ENCODE measurements at regions not wholly inside any gene's neighbourhood (a gene's known extent, or its start where the extent isn't known, plus 50 kb on each side); places are given as distances from the start of the nearest gene placed in this dataset.

DNA sequence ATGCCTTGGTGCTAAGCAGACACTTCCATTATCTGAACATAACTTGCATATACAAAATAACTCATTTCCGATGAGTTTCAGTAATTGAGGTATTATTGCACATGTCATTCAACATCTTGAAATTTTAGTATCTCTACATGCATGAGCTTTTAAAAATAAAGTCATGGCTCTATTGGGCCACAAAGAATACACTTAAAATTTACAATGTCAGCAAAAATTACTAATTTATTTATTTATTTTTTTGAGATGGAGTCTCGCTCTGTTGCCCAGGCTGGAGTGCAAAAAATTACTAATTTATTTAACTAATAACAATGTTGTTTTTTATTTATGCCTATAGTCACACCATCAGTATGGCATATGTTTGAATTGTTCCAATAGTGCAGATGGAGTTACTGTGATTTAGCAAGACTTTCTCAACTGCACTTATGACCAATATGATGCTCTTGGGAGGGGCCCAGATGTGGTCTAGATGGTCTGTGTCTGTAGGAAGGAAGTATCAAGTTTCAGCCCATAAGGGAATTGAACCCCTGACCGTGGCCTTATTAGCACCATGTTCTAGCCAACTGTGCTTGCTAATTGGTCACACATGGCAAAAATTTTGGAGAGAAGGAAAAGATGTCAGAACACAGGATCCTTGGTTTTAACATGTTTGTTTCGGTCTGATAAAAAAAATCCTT is 370.7 kb upstream of the TSHZ2 start:
- no peak overlapping the region for H3K4me2 ChIP-seq

DNA sequence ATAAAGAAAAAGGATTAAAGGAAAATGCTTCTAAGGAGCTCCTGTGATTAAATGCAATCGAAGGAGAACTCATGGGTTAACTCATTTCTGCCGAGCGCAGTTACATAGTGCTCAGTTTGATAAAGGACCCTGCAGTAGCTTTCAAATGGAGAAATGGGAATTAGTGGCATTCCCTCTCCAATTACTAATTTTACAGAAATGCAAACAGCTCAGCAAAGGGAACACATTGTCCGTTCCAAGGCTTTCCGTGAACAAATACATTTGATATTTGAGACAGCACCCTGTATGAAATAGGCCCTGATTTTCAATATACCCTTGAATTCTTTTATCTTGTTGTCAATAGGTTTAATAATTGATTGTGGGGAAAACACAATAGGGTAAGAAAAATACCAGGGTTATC is 375.9 kb upstream of the TSHZ2 start:
- intact Hi-C loops (cut with micrococcal nuclease; ENCODE audit: unreplicated experiment), result no loop called here
- H3K79me2 ChIP-seq (ENCODE audit: low read depth), result no peaks in the 10 kb centered on the region
- BruUV-seq (replicated peaks), result no TSS peak
- ChIA-PET POLR2A (ENCODE audit: unreplicated experiment) (no interaction called here), CTCF (interaction anchor here (0.7 kb wide), 1 partner anchor 100 kb away, joined by 4 read pairs; no protein-coding TSS in a partner anchor)
- no peaks in the 10 kb centered on the region for H3K9me2 ChIP-seq (ENCODE audit: insufficient read depth)
- H3K4me1 ChIP-seq (replicated peaks; ENCODE audit: insufficient read depth), result no peaks in the 10 kb centered on the region
- no peak for DNase-seq
- no peaks in the 10 kb centered on the region for H4K20me1 ChIP-seq (ENCODE audit: insufficient read depth)
- H3K36me3 ChIP-seq (ENCODE audit: low read depth), result no peaks in the 10 kb centered on the region
- H3K4me2 ChIP-seq, result no peak overlapping the region
- no peaks in the 10 kb centered on the region for H3K9me3 ChIP-seq (ENCODE audit: insufficient read depth, low read depth)
- H3K27me3 ChIP-seq (ENCODE audit: insufficient read depth, low read depth), result 0 out of 2 replicates have a peak, but pooled peaks cover 3% of the 10 kb centered on the region
- TF ChIP-seq CTCF (conservative IDR thresholded peaks at IDR 0.05) (no peak), EZH2 (IDR thresholded peaks at IDR 0.05; ENCODE audit: low read depth) (no peak)
- H3F3A ChIP-seq (ENCODE audit: insufficient read depth, low read depth), result no peaks in the 10 kb centered on the region
- no peak overlapping the region for H2AFZ ChIP-seq
- H3K27ac ChIP-seq, result no peak overlapping the region
- no peak overlapping the region for H3K4me3 ChIP-seq

More for the DNA sequence above, 370.7 kb upstream of the TSHZ2 start:
- ChIA-PET CTCF (no interaction called here), POLR2A (ENCODE audit: unreplicated experiment) (no interaction called here)
- no peak for DNase-seq
- no peak for TF ChIP-seq EZH2 (IDR thresholded peaks at IDR 0.05; ENCODE audit: low read depth)
- no peak for TF ChIP-seq CTCF (conservative IDR thresholded peaks at IDR 0.05)
- peaks cover 18% of the 10 kb centered on the region for H3K27me3 ChIP-seq (ENCODE audit: insufficient read depth, low read depth)
- intact Hi-C loops (cut with micrococcal nuclease; ENCODE audit: unreplicated experiment), result no loop called here
- no peaks in the 10 kb centered on the region for H3K9me3 ChIP-seq (ENCODE audit: insufficient read depth, low read depth)
- H3F3A ChIP-seq (ENCODE audit: insufficient read depth, low read depth), result no peaks in the 10 kb centered on the region
- BruUV-seq (replicated peaks), result no TSS peak
- no peaks in the 10 kb centered on the region for H3K4me1 ChIP-seq (replicated peaks; ENCODE audit: insufficient read depth)
- no peak overlapping the region for H3K4me3 ChIP-seq
- H2AFZ ChIP-seq, result no peak overlapping the region
- H3K36me3 ChIP-seq (ENCODE audit: low read depth), result no peaks in the 10 kb centered on the region
- H3K9me2 ChIP-seq (ENCODE audit: insufficient read depth), result no peaks in the 10 kb centered on the region; the same call in 1 of the 2 replicates
- no peak overlapping the region for H3K27ac ChIP-seq
- no peaks in the 10 kb centered on the region for H3K79me2 ChIP-seq (ENCODE audit: low read depth)
- H4K20me1 ChIP-seq (ENCODE audit: insufficient read depth), result no peaks in the 10 kb centered on the region

- TF ChIP-seq CTCF (conservative IDR thresholded peaks at IDR 0.05) (no peak), EZH2 (IDR thresholded peaks at IDR 0.05; ENCODE audit: low read depth) (no peak)
- 0 out of 2 replicates have a peak, but pooled peaks cover 3% of the 10 kb centered on the region for H3K27me3 ChIP-seq (ENCODE audit: insufficient read depth, low read depth)
- intact Hi-C loops (cut with micrococcal nuclease; ENCODE audit: unreplicated experiment), result no loop called here
Measured at GRCh38 chr20:52595518-52595917, 376.6 kb upstream of the TSHZ2 start.

More at GRCh38 chr20:52595518-52595917, 376.6 kb upstream of the TSHZ2 start:
- DNase-seq, result no peak
- no peak overlapping the region for H3K27ac ChIP-seq
- no peaks in the 10 kb centered on the region for H3K4me1 ChIP-seq (replicated peaks; ENCODE audit: insufficient read depth)
- POLR2A ChIA-PET (ENCODE audit: unreplicated experiment), result no interaction called here
- no peaks in the 10 kb centered on the region for H3K9me2 ChIP-seq (ENCODE audit: insufficient read depth)
- H3F3A ChIP-seq (ENCODE audit: insufficient read depth, low read depth), result no peaks in the 10 kb centered on the region
- CTCF ChIA-PET, result no interaction called here
- H4K20me1 ChIP-seq (ENCODE audit: insufficient read depth), result no peaks in the 10 kb centered on the region
- no TSS peak for BruUV-seq (replicated peaks)
- H3K4me3 ChIP-seq, result no peak overlapping the region
- no peaks in the 10 kb centered on the region for H3K9me3 ChIP-seq (ENCODE audit: insufficient read depth, low read depth)
- H3K4me2 ChIP-seq, result no peak overlapping the region
- no peaks in the 10 kb centered on the region for H3K79me2 ChIP-seq (ENCODE audit: low read depth)
- no peaks in the 10 kb centered on the region for H3K36me3 ChIP-seq (ENCODE audit: low read depth)
- H2AFZ ChIP-seq, result no peak overlapping the region

Measured in PC-9 (cell line).